ENCODE measurements at regions not wholly inside any gene's neighbourhood (a gene's known extent, or its start where the extent isn't known, plus 50 kb on each side); places are given as distances from the start of the nearest gene placed in this dataset.
A peak's percentile ranks its signal among the peaks of the same experiment; 100 is the strongest.

DNA sequence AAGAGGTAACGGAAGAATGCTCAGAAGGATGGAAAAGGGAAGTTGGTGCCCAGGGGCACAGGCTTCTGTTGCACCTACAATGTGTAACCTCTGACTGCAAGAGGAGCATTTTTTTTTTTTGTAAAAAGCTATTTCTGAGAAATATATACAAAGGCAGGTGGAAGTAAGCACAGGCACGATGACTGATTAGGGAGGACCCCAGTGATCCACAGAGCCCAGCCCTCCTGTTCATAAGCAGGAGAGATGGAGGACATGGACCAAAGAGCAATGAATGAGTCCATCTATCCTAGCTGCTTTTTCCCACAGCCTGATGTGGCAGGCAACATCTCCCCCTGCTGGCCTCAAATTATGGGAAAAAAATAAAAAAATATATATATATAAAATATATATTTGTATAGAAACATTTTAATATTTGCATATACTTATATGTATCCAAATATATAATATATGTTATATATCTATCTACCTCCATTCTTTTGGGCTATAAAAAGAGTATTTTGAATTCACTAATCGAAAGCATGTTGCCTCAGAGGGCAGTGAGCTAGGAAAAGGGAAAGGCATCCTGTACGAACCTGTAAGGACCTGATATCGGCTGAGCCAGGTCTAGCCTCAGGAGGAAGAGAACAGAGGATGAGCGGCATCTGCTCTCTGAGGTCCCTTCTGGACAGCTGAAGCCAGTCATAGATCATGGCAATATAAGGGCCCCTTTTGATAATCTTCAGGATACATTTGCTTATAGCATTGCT is 166.0 kb upstream of the STK17B start:
- H3K4me3 Mint-ChIP-seq = no peak overlapping the region
- no peak overlapping the region for H3K27ac Mint-ChIP-seq

DNA sequence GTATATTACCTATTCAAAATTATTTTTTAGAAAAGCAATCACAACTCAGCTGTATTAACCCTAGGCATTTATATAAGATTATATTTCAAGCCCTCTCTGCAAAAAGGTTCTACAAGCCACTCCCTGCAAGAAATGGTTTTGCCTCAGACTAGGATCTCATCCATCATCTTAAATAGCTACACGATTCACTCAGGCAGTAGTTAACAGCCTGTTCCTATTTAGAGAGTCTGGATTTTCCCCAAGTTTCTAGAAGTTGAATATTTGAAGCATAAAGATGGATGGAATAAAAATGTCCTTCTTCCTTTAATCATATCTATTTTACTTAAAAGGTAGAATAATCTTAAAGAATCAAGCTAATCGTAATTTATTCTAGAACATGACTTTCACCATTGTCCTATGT is 167.1 kb upstream of the STK17B start:
- H3K4me3 Mint-ChIP-seq = no peak overlapping the region
- no peaks in the 10 kb centered on the region for H3K4me1 Mint-ChIP-seq
- no peak for DNase-seq
- H3K36me3 Mint-ChIP-seq = no peaks in the 10 kb centered on the region
- CTCF ChIA-PET = interaction anchor here (1.0 to 5.5 kb wide), 7 partner anchors 8 to 271 kb away, joined by 3 to 145 read pairs (median 10); partner anchors contain the start of gene DNAH7
- H3K27ac Mint-ChIP-seq = no peak overlapping the region
- H3K9me3 Mint-ChIP-seq = no peaks in the 10 kb centered on the region
- peaks cover 14% of the 10 kb centered on the region for H3K27me3 Mint-ChIP-seq

More for the DNA sequence above, 166.0 kb upstream of the STK17B start:
- no peaks in the 10 kb centered on the region for H3K36me3 Mint-ChIP-seq
- no peaks in the 10 kb centered on the region for H3K4me1 Mint-ChIP-seq
- CTCF ChIA-PET = interaction anchor here (0.6 to 5.5 kb wide), 27 partner anchors 9 to 490 kb away, joined by 3 to 145 read pairs (median 5); partner anchors contain the start of gene DNAH7
- DNase-seq = peak; percentile 35
- H3K27me3 Mint-ChIP-seq = peaks cover 14% of the 10 kb centered on the region
- no peaks in the 10 kb centered on the region for H3K9me3 Mint-ChIP-seq

DNA sequence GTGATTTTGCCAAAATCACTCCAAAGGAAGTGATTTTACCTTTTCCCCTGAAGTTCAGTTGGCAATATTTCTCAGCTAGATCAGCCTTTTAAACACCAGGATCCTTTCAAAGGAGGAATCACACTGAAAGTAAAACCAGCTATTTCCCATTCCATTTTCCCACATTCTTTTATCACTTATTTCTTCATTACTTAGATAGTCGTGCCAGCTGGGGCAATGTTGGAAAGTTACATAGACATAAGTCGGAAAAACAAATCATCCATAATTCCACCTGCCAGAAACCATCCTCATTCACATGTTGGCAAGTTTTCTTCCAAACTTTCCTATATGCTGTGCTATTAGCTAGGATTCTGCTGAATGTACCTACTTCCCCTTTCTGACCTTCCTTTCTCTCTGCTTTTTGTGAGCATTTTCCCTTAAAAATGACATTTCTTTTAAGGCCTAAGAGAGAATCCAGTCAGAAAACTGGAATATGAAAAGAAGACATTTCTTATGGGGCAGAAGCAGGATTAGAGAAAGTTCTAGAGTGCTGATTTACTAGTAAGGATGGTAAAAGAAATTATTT is 170.0 kb upstream of the STK17B start:
- CTCF ChIA-PET = no interaction called here
- Mint-ChIP-seq H3K36me3 (no peaks in the 10 kb centered on the region), H3K27ac (no peak overlapping the region), H3K9me3 (no peaks in the 10 kb centered on the region), H3K4me1 (no peaks in the 10 kb centered on the region), H3K27me3 (peaks cover 11% of the 10 kb centered on the region), H3K4me3 (no peak overlapping the region)
- DNase-seq = no peak

DNA sequence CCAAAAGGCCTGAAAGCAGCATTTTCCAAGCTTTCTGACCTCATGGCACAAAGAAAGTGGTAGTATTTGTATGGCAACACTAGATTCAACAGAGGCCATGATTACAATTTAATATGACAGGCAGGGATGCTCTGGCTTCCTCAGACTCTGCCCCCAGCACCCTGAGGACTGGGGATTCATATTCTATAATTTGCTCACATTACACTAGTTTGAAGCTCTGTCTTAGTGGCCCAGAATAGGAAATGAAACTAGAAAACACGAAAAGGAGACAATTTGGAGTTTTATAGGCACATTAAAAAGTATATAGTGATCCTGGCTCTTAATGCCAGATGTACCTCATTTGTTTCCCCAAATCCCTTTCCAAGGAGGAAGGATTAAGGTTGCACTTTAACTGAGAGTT is 173.0 kb upstream of the STK17B start:
- Mint-ChIP-seq H3K4me1 (no peaks in the 10 kb centered on the region), H3K27ac (no peak overlapping the region), H3K4me3 (no peak overlapping the region), H3K36me3 (no peaks in the 10 kb centered on the region), H3K9me3 (no peaks in the 10 kb centered on the region), H3K27me3 (peaks cover 11% of the 10 kb centered on the region)
- no peak for DNase-seq
- CTCF ChIA-PET = interaction anchor here (0.6 to 2.0 kb wide), 3 partner anchors 35 to 266 kb away, joined by 3 to 7 read pairs (median 3); no protein-coding TSS in a partner anchor

DNA sequence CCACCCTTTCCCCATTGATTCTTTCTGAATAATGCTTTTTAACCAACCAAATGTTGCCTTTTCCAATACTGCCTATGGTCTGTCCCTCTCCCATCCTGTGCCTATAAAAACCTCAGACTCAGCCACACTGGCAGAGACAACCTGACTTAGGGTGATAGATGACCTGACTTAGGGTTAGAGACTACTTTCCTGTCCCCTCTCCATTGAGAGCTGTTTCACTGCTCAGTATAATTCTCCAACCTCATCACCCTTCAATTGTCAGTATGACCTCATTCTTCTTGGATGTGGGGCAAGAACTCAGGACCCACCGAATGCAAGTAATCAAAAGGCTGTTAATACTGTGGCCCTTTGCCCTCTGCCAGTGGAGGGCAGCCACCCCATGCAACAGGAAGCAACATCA is 182.3 kb upstream of the STK17B start:
- Mint-ChIP-seq H3K9me3 (peaks cover 11% of the 10 kb centered on the region), H3K27me3 (no peaks in the 10 kb centered on the region), H3K4me1 (no peaks in the 10 kb centered on the region), H3K27ac (no peak overlapping the region), H3K4me3 (no peak overlapping the region), H3K36me3 (no peaks in the 10 kb centered on the region)
- no peak for DNase-seq
- CTCF ChIA-PET = no interaction called here

DNA sequence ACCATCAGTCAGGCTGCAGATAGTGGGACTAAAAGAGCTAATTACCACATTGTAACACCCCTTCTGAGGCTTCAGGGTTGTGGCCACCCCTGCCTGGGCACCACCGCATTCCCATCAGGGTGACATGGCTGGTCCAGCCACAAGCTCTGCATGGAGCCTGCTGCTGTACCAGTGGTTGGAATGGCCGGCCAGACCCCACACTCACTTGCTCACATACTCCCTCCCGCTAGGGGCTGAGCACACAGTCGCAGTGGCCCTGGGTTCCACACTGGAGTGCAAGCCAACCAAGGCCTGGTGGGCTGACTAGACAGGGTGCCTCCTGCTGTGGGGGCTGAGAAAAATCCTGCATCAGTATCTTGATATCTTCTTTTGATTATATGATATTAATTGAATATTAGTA is 182.8 kb upstream of the STK17B start:
- Mint-ChIP-seq H3K9me3 (peaks cover 11% of the 10 kb centered on the region), H3K27me3 (no peaks in the 10 kb centered on the region), H3K27ac (no peak overlapping the region), H3K4me3 (no peak overlapping the region), H3K36me3 (no peaks in the 10 kb centered on the region), H3K4me1 (no peaks in the 10 kb centered on the region)
- CTCF ChIA-PET = no interaction called here
- no peak for DNase-seq

DNA sequence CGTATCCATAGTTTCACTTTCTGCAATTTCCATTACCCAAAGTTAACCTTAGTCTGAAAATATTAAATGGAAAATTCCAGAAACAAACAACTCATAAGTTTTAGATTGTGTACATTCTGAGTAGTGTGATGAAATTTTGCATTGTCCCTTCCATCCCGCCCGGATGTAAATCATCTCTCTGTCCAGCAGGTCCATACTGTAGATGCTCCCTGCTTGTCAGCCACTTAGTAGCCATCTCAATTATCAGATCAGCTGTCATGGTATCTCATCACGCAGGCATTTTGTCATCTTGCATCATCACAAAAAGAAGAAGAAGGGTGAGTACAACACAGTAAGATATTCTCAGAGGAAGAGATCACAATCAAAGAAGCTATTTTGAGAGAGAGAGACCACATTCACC is 185.0 kb upstream of the STK17B start:
- peaks cover 11% of the 10 kb centered on the region for H3K9me3 Mint-ChIP-seq
- no peak overlapping the region for H3K4me3 Mint-ChIP-seq
- DNase-seq = no peak
- H3K27ac Mint-ChIP-seq = no peak overlapping the region
- CTCF ChIA-PET = interaction anchor here (1.1 kb wide), 1 partner anchor 97 kb away, joined by 3 read pairs; no protein-coding TSS in a partner anchor
- no peaks in the 10 kb centered on the region for H3K27me3 Mint-ChIP-seq
- no peaks in the 10 kb centered on the region for H3K4me1 Mint-ChIP-seq
- H3K36me3 Mint-ChIP-seq = no peaks in the 10 kb centered on the region

DNA sequence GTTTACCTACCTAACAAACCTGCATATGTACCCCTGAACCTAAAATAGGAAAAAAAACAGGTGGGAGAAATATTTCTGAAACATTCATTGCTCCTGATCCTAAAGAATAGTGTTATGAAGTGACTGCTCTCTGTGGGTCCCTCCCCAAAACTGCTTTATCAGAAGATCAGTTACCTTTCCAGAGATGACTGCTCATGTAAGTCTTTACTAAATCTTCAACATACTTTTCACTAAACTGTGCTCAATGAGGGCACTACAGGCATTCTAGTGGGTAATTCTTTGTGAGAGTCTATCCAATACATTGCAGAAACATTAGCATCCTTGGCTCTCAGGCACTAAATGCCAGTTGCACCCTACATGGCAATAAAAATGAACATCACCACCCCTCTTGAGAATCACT is 189.3 kb upstream of the STK17B start:
- CTCF ChIA-PET = interaction anchor here (2.0 kb wide), 1 partner anchor 22 kb away, joined by 9 read pairs; no protein-coding TSS in a partner anchor
- no peaks in the 10 kb centered on the region for H3K9me3 Mint-ChIP-seq
- no peak for DNase-seq
- H3K27me3 Mint-ChIP-seq = peaks cover 6% of the 10 kb centered on the region
- no peak overlapping the region for H3K27ac Mint-ChIP-seq
- no peak overlapping the region for H3K4me3 Mint-ChIP-seq
- H3K36me3 Mint-ChIP-seq = no peaks in the 10 kb centered on the region
- peaks cover 4% of the 10 kb centered on the region for H3K4me1 Mint-ChIP-seq

DNA sequence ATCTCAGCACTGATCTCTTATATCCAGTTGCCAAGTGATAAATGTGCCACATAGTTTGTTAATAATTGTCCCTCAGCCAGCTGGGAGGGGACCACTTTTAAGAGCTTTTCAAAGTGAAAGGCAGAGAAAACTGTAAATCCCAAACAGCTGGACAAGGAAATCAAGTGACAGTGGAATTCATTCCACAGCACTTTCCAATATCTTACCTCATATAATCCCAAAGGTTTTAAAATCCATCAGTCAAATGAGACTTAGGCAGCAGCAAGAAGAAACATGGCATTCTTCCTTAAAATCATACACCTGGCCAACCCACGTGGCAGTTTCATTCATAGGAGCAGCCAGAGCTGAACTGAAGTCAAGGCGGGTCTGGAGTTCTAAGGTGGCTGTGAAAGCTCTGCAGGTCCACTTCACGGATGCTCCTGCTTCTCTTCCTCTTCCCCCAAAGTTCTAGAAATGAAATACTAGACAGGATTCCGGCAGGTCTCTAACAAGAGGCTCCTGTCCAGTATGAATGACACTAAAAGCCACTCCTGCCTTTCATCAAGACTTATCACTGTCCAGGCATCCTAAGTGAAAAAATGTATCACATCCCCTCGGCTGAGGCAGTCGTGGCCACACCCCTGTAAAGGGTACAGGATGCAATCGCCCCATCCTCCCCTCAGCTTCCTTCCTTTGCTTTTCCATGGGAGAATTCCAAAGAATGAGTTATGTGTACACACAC is 190.4 kb upstream of the STK17B start:
- no peak overlapping the region for H3K4me3 Mint-ChIP-seq
- no peaks in the 10 kb centered on the region for H3K36me3 Mint-ChIP-seq
- H3K9me3 Mint-ChIP-seq = no peaks in the 10 kb centered on the region
- H3K27ac Mint-ChIP-seq = no peak overlapping the region
- H3K4me1 Mint-ChIP-seq = peaks cover 13% of the 10 kb centered on the region
- peaks cover 6% of the 10 kb centered on the region for H3K27me3 Mint-ChIP-seq
- DNase-seq = no peak
- CTCF ChIA-PET = interaction anchor here (1.4 kb wide), 1 partner anchor 283 kb away, joined by 5 read pairs; no protein-coding TSS in a partner anchor

DNA sequence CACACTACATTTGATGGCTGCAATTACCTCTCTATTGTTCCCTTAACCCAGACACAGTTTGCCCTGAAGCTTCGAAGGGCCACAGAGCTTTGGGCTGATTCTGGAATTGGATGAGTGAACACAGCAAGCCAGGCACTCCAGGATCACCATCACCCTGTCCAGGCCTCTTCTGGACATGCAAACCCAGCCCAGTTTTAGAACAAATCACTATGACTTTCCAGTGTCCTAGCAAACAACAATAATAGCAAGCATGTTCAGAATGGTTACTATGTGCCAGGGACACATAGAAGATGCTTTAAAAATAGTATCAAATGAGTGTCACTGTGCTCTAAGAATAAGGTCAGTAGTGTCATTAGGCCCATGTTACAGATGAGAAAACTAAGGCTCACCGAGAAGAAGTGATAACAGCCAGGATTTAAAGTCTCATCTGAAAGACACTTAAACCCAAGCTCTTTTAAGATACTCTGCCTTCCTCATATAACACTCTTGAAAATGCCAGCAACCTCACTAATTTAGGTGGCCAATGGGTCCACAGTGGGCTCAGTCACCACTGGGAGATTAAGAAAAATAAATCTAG is 191.7 kb upstream of the STK17B start:
- Mint-ChIP-seq H3K27ac (no peak overlapping the region), H3K9me3 (peaks cover 5% of the 10 kb centered on the region), H3K4me3 (no peak overlapping the region), H3K36me3 (no peaks in the 10 kb centered on the region), H3K27me3 (peaks cover 6% of the 10 kb centered on the region), H3K4me1 (peaks cover 13% of the 10 kb centered on the region)
- CTCF ChIA-PET = interaction anchor here (1.4 kb wide), 1 partner anchor 285 kb away, joined by 5 read pairs; no protein-coding TSS in a partner anchor
- no peak for DNase-seq

DNA sequence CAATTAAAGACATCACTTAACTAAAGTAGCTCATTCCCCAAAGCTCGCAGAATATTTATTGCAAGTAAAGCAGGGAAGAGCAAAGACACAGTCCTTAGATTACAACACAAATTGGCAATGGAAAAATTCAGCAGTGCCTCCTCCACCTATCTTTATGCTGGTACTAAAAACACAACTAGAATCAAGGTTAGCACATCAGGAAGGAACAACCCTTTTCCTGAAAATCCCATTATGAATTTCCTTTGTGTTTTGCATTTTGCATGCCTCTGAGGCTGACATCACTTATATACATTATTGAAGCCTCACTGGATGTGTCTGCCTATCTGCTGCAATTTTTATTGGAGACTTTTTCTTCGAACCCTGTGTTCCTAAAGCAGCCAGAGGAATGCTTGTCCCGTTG is 193.8 kb upstream of the STK17B start:
- CTCF ChIA-PET = interaction anchor here (0.7 kb wide), 1 partner anchor 87 kb away, joined by 3 read pairs; no protein-coding TSS in a partner anchor
- no peaks in the 10 kb centered on the region for H3K36me3 Mint-ChIP-seq
- no peak for DNase-seq
- peaks cover 13% of the 10 kb centered on the region for H3K9me3 Mint-ChIP-seq
- peaks cover 13% of the 10 kb centered on the region for H3K4me1 Mint-ChIP-seq
- H3K4me3 Mint-ChIP-seq = no peak overlapping the region
- peaks cover 13% of the 10 kb centered on the region for H3K27me3 Mint-ChIP-seq
- H3K27ac Mint-ChIP-seq = no peak overlapping the region

DNA sequence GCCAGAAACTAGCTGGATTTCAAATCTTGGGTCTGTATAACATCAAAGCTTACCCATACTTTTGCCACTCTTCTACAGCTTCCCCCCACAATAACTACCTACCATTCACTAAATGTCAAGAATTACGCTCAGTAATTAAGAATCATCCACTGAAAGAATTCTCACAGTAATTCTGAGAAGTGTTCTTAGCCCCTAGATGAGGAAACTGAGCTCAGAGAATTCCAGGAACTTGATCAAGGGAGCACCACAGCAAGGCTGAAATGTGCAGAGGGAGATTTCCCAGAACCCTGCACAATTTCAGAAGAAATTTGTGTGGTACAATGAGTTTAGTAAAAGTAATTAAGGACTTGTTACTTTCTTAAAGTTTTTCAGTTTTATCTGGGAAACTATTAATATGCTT is 194.5 kb upstream of the STK17B start:
- no peaks in the 10 kb centered on the region for H3K36me3 Mint-ChIP-seq
- no peak overlapping the region for H3K4me3 Mint-ChIP-seq
- peaks cover 13% of the 10 kb centered on the region for H3K27me3 Mint-ChIP-seq
- CTCF ChIA-PET = no interaction called here
- peaks cover 13% of the 10 kb centered on the region for H3K4me1 Mint-ChIP-seq
- no peak for DNase-seq
- no peak overlapping the region for H3K27ac Mint-ChIP-seq
- peaks cover 13% of the 10 kb centered on the region for H3K9me3 Mint-ChIP-seq

DNA sequence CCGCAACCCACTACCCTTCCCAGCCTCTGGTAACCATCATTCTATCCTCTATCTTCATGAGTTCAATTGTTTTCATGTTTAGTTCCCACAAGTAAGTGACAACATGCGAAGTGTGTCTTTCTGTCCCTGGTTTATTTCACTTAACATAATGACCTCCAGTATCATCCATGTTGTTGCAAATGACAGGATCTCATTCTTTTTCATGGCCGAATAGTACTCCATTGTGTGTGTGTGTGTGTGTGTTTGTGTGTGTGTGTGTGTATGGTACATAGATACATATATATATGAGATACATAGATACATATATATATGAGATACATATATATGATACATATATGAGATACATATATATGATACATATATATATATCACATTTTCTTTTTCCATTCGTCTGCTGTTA is 196.3 kb upstream of the STK17B start:
- Mint-ChIP-seq H3K4me3 (no peak overlapping the region), H3K27me3 (peaks cover 7% of the 10 kb centered on the region), H3K9me3 (peaks cover 13% of the 10 kb centered on the region), H3K36me3 (no peaks in the 10 kb centered on the region), H3K4me1 (peaks cover 13% of the 10 kb centered on the region), H3K27ac (no peak overlapping the region)
- DNase-seq = no peak
- CTCF ChIA-PET = no interaction called here

DNA sequence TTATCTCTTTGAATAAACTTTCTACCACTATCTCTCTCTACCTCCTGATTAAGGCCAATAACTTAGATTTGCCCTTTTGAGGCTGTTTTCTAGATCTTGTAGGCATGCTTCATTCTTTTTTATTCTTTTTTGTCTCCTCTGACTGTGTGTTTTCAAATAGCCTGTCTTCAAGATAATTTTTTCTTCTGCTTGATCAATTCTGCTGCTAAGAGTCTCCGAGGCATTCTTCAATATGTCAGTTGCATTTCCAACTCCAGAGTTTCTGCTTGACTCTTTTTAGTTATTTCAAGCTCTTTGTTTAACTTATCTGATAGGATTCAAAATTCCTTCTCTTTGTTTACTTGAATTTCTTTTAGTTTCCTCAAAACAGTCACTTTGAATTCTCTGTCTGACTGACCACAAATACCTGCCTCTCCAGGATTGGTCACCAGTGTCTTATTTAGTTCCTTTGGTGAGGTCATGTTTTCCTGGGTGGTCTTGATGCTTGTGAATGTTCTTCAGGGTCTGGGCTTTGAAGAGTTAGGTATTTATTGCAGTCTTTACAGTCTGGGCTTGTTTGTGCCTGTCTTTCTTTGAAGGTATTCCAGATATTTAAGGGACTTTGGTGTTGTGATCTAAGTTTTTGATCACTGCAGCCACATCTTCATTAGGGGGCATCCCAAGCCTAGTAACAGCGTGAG is 197.3 kb upstream of the STK17B start:
- H3K4me1 Mint-ChIP-seq = peaks cover 13% of the 10 kb centered on the region

More for the DNA sequence above, 197.3 kb upstream of the STK17B start:
- CTCF ChIA-PET = no interaction called here
- Mint-ChIP-seq H3K4me3 (no peak overlapping the region), H3K9me3 (peaks cover 13% of the 10 kb centered on the region), H3K27me3 (peaks cover 7% of the 10 kb centered on the region), H3K27ac (no peak overlapping the region), H3K36me3 (no peaks in the 10 kb centered on the region)
- DNase-seq = no peak
